MM.1S (cell line): ENCODE measurements at regions not wholly inside any gene's neighbourhood (a gene's known extent, or its start where the extent isn't known, plus 50 kb on each side); places are given as distances from the start of the nearest gene placed in this dataset.

Source experiments
- DNase-seq: peaks from one replicate; pipeline ENCODE4 v3.0.0-alpha.2; 2015
- H2AFZ ChIP-seq: fragments of 300-600 bp; sonication (generic); 2 replicates; pipeline ENCODE4 v1.6.0; 2016; ENCODE audit warnings: antibody characterized with exemption, low read length
- H3F3A ChIP-seq: fragments of 300-600 bp; sonication (generic); 2 replicates; pipeline ENCODE4 v1.6.1; 2016; ENCODE audit warnings: mild to moderate bottlenecking, antibody characterized with exemption, low read length, moderate library complexity, mixed read lengths; ENCODE audit not compliant: insufficient read depth
- H3K27ac ChIP-seq: fragments of 300-600 bp; sonication (generic); 2 replicates; pipeline ENCODE4 v1.5.1; 2016; ENCODE audit warnings: mild to moderate bottlenecking, low read length
- H3K27me3 ChIP-seq: fragments of 300-600 bp; sonication (generic); replicated peaks from 2 replicates; pipeline ENCODE4 v1.6.0; 2016; ENCODE audit warnings: low read length; ENCODE audit not compliant: insufficient read depth
- H3K36me3 ChIP-seq: fragments of 300-600 bp; sonication (generic); replicated peaks from 2 replicates; pipeline ENCODE4 v1.6.1; 2016; ENCODE audit warnings: mild to moderate bottlenecking, low read length, mixed read lengths; ENCODE audit not compliant: insufficient read depth
- H3K4me1 ChIP-seq: fragments of 300-600 bp; sonication (generic); 2 replicates; pipeline ENCODE4 v1.6.1; 2016; ENCODE audit warnings: low read length, mixed read lengths
- H3K4me2 ChIP-seq: fragments of 300-600 bp; sonication (generic); 2 replicates; pipeline ENCODE4 v1.6.0; 2016; ENCODE audit warnings: low read depth, low read length
- H3K4me3 ChIP-seq: fragments of 300-600 bp; sonication (generic); 2 replicates; pipeline ENCODE4 v1.5.1; 2016; ENCODE audit warnings: low read length, mixed read lengths
- H3K79me2 ChIP-seq: fragments of 300-600 bp; sonication (generic); 2 replicates; pipeline ENCODE4 v1.6.1; 2016; ENCODE audit warnings: mixed run types, low read length, mixed read lengths
- H3K9ac ChIP-seq: fragments of 300-600 bp; sonication (generic); 2 replicates; pipeline ENCODE4 v1.6.1; 2016; ENCODE audit warnings: low read length, mixed read lengths
- H3K9me2 ChIP-seq: fragments of 300-600 bp; sonication (generic); replicated peaks from 2 replicates; pipeline ENCODE4 v1.6.1; 2016; ENCODE audit warnings: mild to moderate bottlenecking, low read length, mixed read lengths; ENCODE audit not compliant: insufficient read depth
- H3K9me3 ChIP-seq: fragments of 300-600 bp; sonication (generic); replicated peaks from 2 replicates; pipeline ENCODE4 v1.6.1; 2016; ENCODE audit warnings: mild to moderate bottlenecking, low read length, mixed read lengths; ENCODE audit not compliant: insufficient read depth
- H4K20me1 ChIP-seq: fragments of 300-600 bp; sonication (generic); 2 replicates; pipeline ENCODE4 v1.6.1; 2016; ENCODE audit warnings: mild to moderate bottlenecking, low read length, moderate library complexity, mixed read lengths; ENCODE audit not compliant: insufficient read depth
- EZH2 ChIP-seq: fragments of 300-600 bp; sonication (generic); optimal IDR thresholded peaks from 2 replicates; pipeline ENCODE3; 2017; ENCODE audit warnings: low read depth, mild to moderate bottlenecking, antibody characterized with exemption, low read length, mixed read lengths
- EZH2phosphoT487 ChIP-seq: fragments of 300-600 bp; sonication (generic); IDR thresholded peaks from 2 replicates; pipeline ENCODE4 v1.6.1; 2018; ENCODE audit warnings: antibody characterized with exemption, low read length
- TF ChIP-seq, protein P1 (sequence below): fragments of 300-600 bp; sonication (generic); IDR thresholded peaks from 2 replicates; pipeline ENCODE4 v1.5.1; 2016; ENCODE audit warnings: antibody characterized with exemption, low read length, mixed read lengths

- no peaks in the 10 kb centered on the region for H3K79me2 ChIP-seq
These were observed 56.4 kb upstream of the HMX1 start for GRCh38 chr4:8928074-8928473.

GRCh38 chr4:8922481-8922880 is 50.8 kb upstream of the HMX1 start:
- Histone ChIP-seq H4K20me1 (no peaks in the 10 kb centered on the region), H3K79me2 (no peaks in the 10 kb centered on the region), H3K4me2 (no peak overlapping the region), H3F3A (no peaks in the 10 kb centered on the region), H3K9me3 (no peaks in the 10 kb centered on the region), H3K27me3 (peaks cover 26% of the 10 kb centered on the region; the same call in 1 of the 2 replicates), H3K9ac (no peak overlapping the region), H3K36me3 (no peaks in the 10 kb centered on the region), H3K27ac (no peak overlapping the region), H3K4me1 (no peaks in the 10 kb centered on the region), H3K9me2 (no peaks in the 10 kb centered on the region), H2AFZ (no peak overlapping the region), H3K4me3 (no peak overlapping the region)
- TF ChIP-seq EZH2 (no peak), EZH2phosphoT487 (no peak)
- no peak for DNase-seq

More at GRCh38 chr4:8928074-8928473, 56.4 kb upstream of the HMX1 start:
- TF ChIP-seq EZH2 (no peak), EZH2phosphoT487 (no peak)
- TF ChIP-seq, protein P1, sequence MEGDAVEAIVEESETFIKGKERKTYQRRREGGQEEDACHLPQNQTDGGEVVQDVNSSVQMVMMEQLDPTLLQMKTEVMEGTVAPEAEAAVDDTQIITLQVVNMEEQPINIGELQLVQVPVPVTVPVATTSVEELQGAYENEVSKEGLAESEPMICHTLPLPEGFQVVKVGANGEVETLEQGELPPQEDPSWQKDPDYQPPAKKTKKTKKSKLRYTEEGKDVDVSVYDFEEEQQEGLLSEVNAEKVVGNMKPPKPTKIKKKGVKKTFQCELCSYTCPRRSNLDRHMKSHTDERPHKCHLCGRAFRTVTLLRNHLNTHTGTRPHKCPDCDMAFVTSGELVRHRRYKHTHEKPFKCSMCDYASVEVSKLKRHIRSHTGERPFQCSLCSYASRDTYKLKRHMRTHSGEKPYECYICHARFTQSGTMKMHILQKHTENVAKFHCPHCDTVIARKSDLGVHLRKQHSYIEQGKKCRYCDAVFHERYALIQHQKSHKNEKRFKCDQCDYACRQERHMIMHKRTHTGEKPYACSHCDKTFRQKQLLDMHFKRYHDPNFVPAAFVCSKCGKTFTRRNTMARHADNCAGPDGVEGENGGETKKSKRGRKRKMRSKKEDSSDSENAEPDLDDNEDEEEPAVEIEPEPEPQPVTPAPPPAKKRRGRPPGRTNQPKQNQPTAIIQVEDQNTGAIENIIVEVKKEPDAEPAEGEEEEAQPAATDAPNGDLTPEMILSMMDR, result no peak
- no peaks in the 10 kb centered on the region for H3K9me3 ChIP-seq
- H3K4me3 ChIP-seq, result no peak overlapping the region
- H4K20me1 ChIP-seq, result no peaks in the 10 kb centered on the region
- DNase-seq, result no peak
- H3K9ac ChIP-seq, result no peak overlapping the region
- H3K27ac ChIP-seq, result no peak overlapping the region
- H2AFZ ChIP-seq, result no peak overlapping the region
- no peaks in the 10 kb centered on the region for H3F3A ChIP-seq
- no peaks in the 10 kb centered on the region for H3K36me3 ChIP-seq
- no peaks in the 10 kb centered on the region for H3K9me2 ChIP-seq
- no peak overlapping the region for H3K4me2 ChIP-seq
- no peaks in the 10 kb centered on the region for H3K4me1 ChIP-seq
- H3K27me3 ChIP-seq, result peaks cover 7% of the 10 kb centered on the region; the same call in 1 of the 2 replicates

DNA sequence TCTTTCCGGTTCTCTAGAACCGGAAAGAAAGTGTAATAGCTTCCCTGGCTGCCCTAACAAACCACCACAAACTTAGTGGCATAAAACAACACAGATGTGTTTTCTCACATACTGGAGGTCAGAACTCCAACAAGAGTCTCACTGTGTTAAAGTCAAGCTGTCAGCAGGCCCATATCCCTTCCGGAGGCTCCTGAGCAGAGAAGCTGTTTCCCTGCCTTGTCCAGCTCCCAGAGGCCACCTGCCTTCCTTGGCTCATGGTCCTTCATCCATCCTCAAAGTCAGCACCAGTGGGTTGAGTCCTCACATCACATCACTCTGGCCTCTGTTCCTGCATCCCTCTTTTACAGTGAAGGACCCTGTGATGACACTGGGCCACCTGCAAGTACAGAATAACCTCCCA is 49.8 kb upstream of the HMX1 start:
- DNase-seq, result no peak
- no peaks in the 10 kb centered on the region for H3K4me1 ChIP-seq

More for the DNA sequence above, 49.8 kb upstream of the HMX1 start:
- Histone ChIP-seq H3K9ac (no peak overlapping the region), H3F3A (no peaks in the 10 kb centered on the region), H3K27me3 (peaks cover 35% of the 10 kb centered on the region), H2AFZ (no peak overlapping the region), H3K27ac (no peak overlapping the region), H3K9me3 (no peaks in the 10 kb centered on the region), H4K20me1 (no peaks in the 10 kb centered on the region), H3K79me2 (no peaks in the 10 kb centered on the region), H3K4me3 (no peak overlapping the region), H3K4me2 (no peak overlapping the region), H3K9me2 (no peaks in the 10 kb centered on the region), H3K36me3 (no peaks in the 10 kb centered on the region)
- no peak for TF ChIP-seq EZH2phosphoT487
- TF ChIP-seq, protein P1, result no peak
- TF ChIP-seq EZH2, result no peak
